ENCODE measurements at regions not wholly inside any gene's neighbourhood (a gene's known extent, or its start where the extent isn't known, plus 50 kb on each side); places are given as distances from the start of the nearest gene placed in this dataset.
A peak's percentile ranks its signal among the peaks of the same experiment; 100 is the strongest.

DNA sequence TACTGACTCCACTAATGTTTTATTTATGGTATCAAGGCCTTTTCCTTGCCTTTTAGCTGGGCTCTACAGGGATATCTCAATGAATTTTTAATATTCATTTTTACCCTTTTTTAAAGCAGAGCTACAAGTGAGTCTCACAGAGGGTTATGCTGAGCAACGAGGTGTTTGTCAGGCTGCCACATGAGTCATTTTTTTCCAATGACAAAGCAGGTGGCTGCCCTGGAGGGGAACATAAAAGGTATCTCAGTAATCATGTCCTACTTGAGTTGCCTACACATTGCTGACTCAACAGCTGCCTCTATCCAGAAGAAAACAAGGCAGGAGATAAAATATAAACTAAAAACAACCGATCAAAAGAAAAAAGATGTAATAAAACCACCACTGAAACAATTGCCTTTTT is 1004.9 kb upstream of the POT1 start:
- no peaks in the 10 kb centered on the region for H3K36me3 Mint-ChIP-seq (ENCODE audit: low read depth, unreplicated experiment)
- H3K9me3 Mint-ChIP-seq (ENCODE audit: unreplicated experiment): no peaks in the 10 kb centered on the region
- Histone ChIP-seq H3K4me1 (ENCODE audit: insufficient read depth, low read length) (no peaks in the 10 kb centered on the region), H3K36me3 (ENCODE audit: insufficient read depth, low read length) (no peaks in the 10 kb centered on the region), H2AFZ (ENCODE audit: low read depth, low read length) (no peak overlapping the region), H3K4me3 (ENCODE audit: insufficient read depth, low read depth, low read length) (no peak overlapping the region), H3K79me2 (ENCODE audit: insufficient read depth, low read length) (no peaks in the 10 kb centered on the region), H3K9me3 (ENCODE audit: insufficient read depth, low read depth, low read length) (no peaks in the 10 kb centered on the region), H3K9ac (ENCODE audit: low read length) (no peak overlapping the region), H3K27ac (ENCODE audit: low read depth, low read length) (no peak overlapping the region), H4K20me1 (ENCODE audit: insufficient read depth, low read length) (no peaks in the 10 kb centered on the region), H3K27me3 (ENCODE audit: insufficient read depth, low read length) (no peaks in the 10 kb centered on the region), H3K4me2 (ENCODE audit: low read length) (no peak overlapping the region)
- peaks cover 8% of the 10 kb centered on the region for H3K4me1 Mint-ChIP-seq (ENCODE audit: low read depth, unreplicated experiment)
- TF ChIP-seq EZH2 (IDR thresholded peaks at IDR 0.05; ENCODE audit: insufficient read depth, low read length) (no peak), CTCF (IDR thresholded peaks at IDR 0.05; ENCODE audit: insufficient read depth, low read depth, low read length) (no peak)
- H3K27ac Mint-ChIP-seq (ENCODE audit: unreplicated experiment): no peak overlapping the region
- FAIRE-seq (no peak), DNase-seq (ENCODE audit: low read depth) (no peak)
- no peaks in the 10 kb centered on the region for H3K27me3 Mint-ChIP-seq (ENCODE audit: low read depth, unreplicated experiment)
- no peak overlapping the region for H3K4me3 Mint-ChIP-seq (ENCODE audit: unreplicated experiment)

DNA sequence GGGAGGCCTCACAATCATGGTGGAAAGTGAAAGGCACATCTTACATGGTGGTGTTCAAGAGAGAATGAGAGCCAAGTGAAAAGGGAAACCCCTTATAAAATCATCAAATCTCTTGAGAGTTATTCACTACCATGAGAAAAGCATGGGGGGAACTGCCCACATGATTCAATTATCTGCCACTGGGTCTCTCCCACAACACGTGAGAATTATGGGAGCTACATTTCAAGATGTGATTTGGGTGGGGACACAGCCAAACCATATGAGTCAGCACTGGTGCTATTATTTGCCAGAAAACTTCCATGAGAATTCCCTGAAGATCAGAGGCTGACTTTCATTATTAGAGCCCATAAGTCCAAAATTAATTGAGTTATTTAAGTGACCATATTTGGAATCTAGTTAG is 1001.2 kb upstream of the POT1 start:
- no peak for DNase-seq (ENCODE audit: low read depth)
- Histone ChIP-seq H3K4me2 (ENCODE audit: low read length) (no peak overlapping the region), H3K9me3 (ENCODE audit: insufficient read depth, low read depth, low read length) (no peaks in the 10 kb centered on the region), H3K4me1 (ENCODE audit: insufficient read depth, low read length) (no peaks in the 10 kb centered on the region), H3K79me2 (ENCODE audit: insufficient read depth, low read length) (no peaks in the 10 kb centered on the region), H3K27ac (ENCODE audit: low read depth, low read length) (no peak overlapping the region), H3K4me3 (ENCODE audit: insufficient read depth, low read depth, low read length) (no peak overlapping the region), H3K36me3 (ENCODE audit: insufficient read depth, low read length) (no peaks in the 10 kb centered on the region), H2AFZ (ENCODE audit: low read depth, low read length) (no peak overlapping the region), H4K20me1 (ENCODE audit: insufficient read depth, low read length) (no peaks in the 10 kb centered on the region), H3K9ac (ENCODE audit: low read length) (no peak overlapping the region), H3K27me3 (ENCODE audit: insufficient read depth, low read length) (no peaks in the 10 kb centered on the region)
- no peak for TF ChIP-seq EZH2 (IDR thresholded peaks at IDR 0.05; ENCODE audit: insufficient read depth, low read length)
- no peak for TF ChIP-seq CTCF (IDR thresholded peaks at IDR 0.05; ENCODE audit: insufficient read depth, low read depth, low read length)
- no peak overlapping the region for H3K27ac Mint-ChIP-seq (ENCODE audit: unreplicated experiment)
- H3K4me3 Mint-ChIP-seq (ENCODE audit: unreplicated experiment): no peak overlapping the region
- no peaks in the 10 kb centered on the region for H3K36me3 Mint-ChIP-seq (ENCODE audit: low read depth, unreplicated experiment)
- no peaks in the 10 kb centered on the region for H3K9me3 Mint-ChIP-seq (ENCODE audit: unreplicated experiment)
- no peaks in the 10 kb centered on the region for H3K27me3 Mint-ChIP-seq (ENCODE audit: low read depth, unreplicated experiment)
- H3K4me1 Mint-ChIP-seq (ENCODE audit: low read depth, unreplicated experiment): peaks cover 8% of the 10 kb centered on the region
- no peak for FAIRE-seq

GRCh38 chr7:125927556-125927955 is 997.9 kb upstream of the POT1 start:
- Histone ChIP-seq H3K9me3 (ENCODE audit: insufficient read depth, low read depth, low read length) (no peaks in the 10 kb centered on the region), H3K4me3 (ENCODE audit: insufficient read depth, low read depth, low read length) (no peak overlapping the region), H2AFZ (ENCODE audit: low read depth, low read length) (no peak overlapping the region), H3K9ac (ENCODE audit: low read length) (no peak overlapping the region), H3K4me2 (ENCODE audit: low read length) (peak overlapping the region; percentile 4), H3K27ac (ENCODE audit: low read depth, low read length) (no peak overlapping the region), H3K4me1 (ENCODE audit: insufficient read depth, low read length) (no peaks in the 10 kb centered on the region), H4K20me1 (ENCODE audit: insufficient read depth, low read length) (no peaks in the 10 kb centered on the region), H3K27me3 (ENCODE audit: insufficient read depth, low read length) (no peaks in the 10 kb centered on the region), H3K79me2 (ENCODE audit: insufficient read depth, low read length) (no peaks in the 10 kb centered on the region), H3K36me3 (ENCODE audit: insufficient read depth, low read length) (no peaks in the 10 kb centered on the region)
- H3K36me3 Mint-ChIP-seq (ENCODE audit: low read depth, unreplicated experiment): no peaks in the 10 kb centered on the region
- no peaks in the 10 kb centered on the region for H3K4me1 Mint-ChIP-seq (ENCODE audit: low read depth, unreplicated experiment)
- H3K27me3 Mint-ChIP-seq (ENCODE audit: low read depth, unreplicated experiment): no peaks in the 10 kb centered on the region
- peak overlapping the region; percentile 41 for H3K27ac Mint-ChIP-seq (ENCODE audit: unreplicated experiment)
- no peak for TF ChIP-seq CTCF (IDR thresholded peaks at IDR 0.05; ENCODE audit: insufficient read depth, low read depth, low read length)
- no peak for TF ChIP-seq EZH2 (IDR thresholded peaks at IDR 0.05; ENCODE audit: insufficient read depth, low read length)
- peaks cover 2% of the 10 kb centered on the region for H3K9me3 Mint-ChIP-seq (ENCODE audit: unreplicated experiment)
- no peak for DNase-seq (ENCODE audit: low read depth)
- FAIRE-seq: no peak
- no peak overlapping the region for H3K4me3 Mint-ChIP-seq (ENCODE audit: unreplicated experiment)

Data from astrocyte (in vitro differentiated cells and primary cell).